ENCODE measurements at regions not wholly inside any gene's neighbourhood (a gene's known extent, or its start where the extent isn't known, plus 50 kb on each side); places are given as distances from the start of the nearest gene placed in this dataset.
A peak's percentile ranks its signal among the peaks of the same experiment; 100 is the strongest.

DNA sequence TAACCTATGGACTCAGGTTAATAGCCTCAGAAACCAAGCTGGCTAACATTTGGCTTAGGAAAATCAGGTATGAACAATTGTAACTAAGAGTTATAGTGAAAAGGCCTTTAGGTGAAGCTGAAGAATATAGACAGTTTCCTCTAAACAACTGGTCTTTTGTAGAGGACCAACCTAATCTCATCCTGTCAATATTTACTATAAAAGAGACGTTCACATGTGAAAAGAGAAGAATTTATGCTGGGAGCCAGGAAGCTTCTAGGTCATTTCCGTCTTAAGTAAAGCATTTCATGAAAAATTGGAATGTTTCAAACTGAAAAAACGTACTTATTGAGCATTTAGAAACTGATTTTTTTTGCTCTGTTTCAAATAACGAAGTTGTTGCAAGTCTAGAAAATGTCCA is 764.3 kb upstream of the GOLIM4 start:
- no peaks in the 10 kb centered on the region for H3K36me3 ChIP-seq (ENCODE audit: control insufficient read depth, insufficient read depth, low read length)
- no peaks in the 10 kb centered on the region for H3K27me3 ChIP-seq (replicated peaks; ENCODE audit: control insufficient read depth, insufficient read depth, low read length)
- no peak overlapping the region for H3K4me3 ChIP-seq (replicated peaks; ENCODE audit: low read depth, low read length)
- TF ChIP-seq, protein P1, sequence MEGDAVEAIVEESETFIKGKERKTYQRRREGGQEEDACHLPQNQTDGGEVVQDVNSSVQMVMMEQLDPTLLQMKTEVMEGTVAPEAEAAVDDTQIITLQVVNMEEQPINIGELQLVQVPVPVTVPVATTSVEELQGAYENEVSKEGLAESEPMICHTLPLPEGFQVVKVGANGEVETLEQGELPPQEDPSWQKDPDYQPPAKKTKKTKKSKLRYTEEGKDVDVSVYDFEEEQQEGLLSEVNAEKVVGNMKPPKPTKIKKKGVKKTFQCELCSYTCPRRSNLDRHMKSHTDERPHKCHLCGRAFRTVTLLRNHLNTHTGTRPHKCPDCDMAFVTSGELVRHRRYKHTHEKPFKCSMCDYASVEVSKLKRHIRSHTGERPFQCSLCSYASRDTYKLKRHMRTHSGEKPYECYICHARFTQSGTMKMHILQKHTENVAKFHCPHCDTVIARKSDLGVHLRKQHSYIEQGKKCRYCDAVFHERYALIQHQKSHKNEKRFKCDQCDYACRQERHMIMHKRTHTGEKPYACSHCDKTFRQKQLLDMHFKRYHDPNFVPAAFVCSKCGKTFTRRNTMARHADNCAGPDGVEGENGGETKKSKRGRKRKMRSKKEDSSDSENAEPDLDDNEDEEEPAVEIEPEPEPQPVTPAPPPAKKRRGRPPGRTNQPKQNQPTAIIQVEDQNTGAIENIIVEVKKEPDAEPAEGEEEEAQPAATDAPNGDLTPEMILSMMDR (IDR thresholded peaks at IDR 0.05; ENCODE audit: insufficient read depth, low read length, poor library complexity, severe bottlenecking): no peak
- no peak for DNase-seq (ENCODE audit: extremely low read depth, insufficient read length)

GRCh38 chr3:168859574-168859973 is 763.9 kb upstream of the GOLIM4 start:
- TF ChIP-seq, protein P1 (IDR thresholded peaks at IDR 0.05; ENCODE audit: insufficient read depth, low read length, poor library complexity, severe bottlenecking): no peak
- H3K4me3 ChIP-seq (replicated peaks; ENCODE audit: low read depth, low read length): no peak overlapping the region
- no peaks in the 10 kb centered on the region for H3K27me3 ChIP-seq (replicated peaks; ENCODE audit: control insufficient read depth, insufficient read depth, low read length)
- no peak for DNase-seq (ENCODE audit: extremely low read depth, insufficient read length)
- no peaks in the 10 kb centered on the region for H3K36me3 ChIP-seq (ENCODE audit: control insufficient read depth, insufficient read depth, low read length)

DNA sequence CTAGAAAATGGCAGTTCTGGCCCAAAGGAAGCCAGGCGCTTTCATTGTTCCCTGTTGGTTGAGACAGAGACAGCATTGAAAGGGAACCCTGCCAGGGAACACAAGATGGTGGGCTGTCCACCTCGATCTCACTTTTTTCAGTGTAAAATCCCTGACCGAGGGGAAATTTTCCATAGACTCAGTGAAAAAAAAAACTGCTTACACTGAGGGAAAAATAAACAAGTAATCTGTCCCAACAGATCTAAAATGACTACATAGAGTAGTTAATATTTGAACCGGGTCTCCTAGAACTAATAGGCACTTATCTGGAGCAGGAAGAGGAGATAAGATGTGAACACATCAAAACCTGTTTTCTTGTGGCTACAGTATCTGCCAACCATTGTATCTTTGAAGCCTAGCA is 763.4 kb upstream of the GOLIM4 start:
- H3K27me3 ChIP-seq (replicated peaks; ENCODE audit: control insufficient read depth, insufficient read depth, low read length): no peaks in the 10 kb centered on the region
- TF ChIP-seq, protein P1 (IDR thresholded peaks at IDR 0.05; ENCODE audit: insufficient read depth, low read length, poor library complexity, severe bottlenecking): no peak
- no peaks in the 10 kb centered on the region for H3K36me3 ChIP-seq (ENCODE audit: control insufficient read depth, insufficient read depth, low read length)
- H3K4me3 ChIP-seq (replicated peaks; ENCODE audit: low read depth, low read length): no peak overlapping the region
- DNase-seq (ENCODE audit: extremely low read depth, insufficient read length): no peak

DNA sequence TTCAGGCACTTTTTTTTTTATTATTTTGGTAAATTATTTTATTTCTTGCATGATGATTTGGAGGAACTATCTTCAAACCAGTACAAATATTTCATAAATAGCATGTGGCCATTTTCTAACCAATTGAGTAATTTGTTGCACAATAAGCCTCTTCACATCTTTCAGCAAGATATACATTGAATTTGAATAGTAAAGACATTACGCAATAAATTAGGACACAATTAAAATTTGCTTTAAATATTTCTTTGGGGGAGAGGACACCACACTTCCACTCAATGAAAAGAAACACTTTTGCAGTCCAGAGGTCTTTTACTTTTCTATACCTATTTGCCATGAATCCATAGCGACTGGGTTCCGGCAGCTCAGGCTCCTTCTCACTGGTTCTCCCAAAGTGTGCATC is 762.6 kb upstream of the GOLIM4 start:
- no peaks in the 10 kb centered on the region for H3K27me3 ChIP-seq (replicated peaks; ENCODE audit: control insufficient read depth, insufficient read depth, low read length)
- no peak for DNase-seq (ENCODE audit: extremely low read depth, insufficient read length)
- TF ChIP-seq, protein P1 (IDR thresholded peaks at IDR 0.05; ENCODE audit: insufficient read depth, low read length, poor library complexity, severe bottlenecking): no peak
- H3K36me3 ChIP-seq (ENCODE audit: control insufficient read depth, insufficient read depth, low read length): no peaks in the 10 kb centered on the region
- H3K4me3 ChIP-seq (replicated peaks; ENCODE audit: low read depth, low read length): no peak overlapping the region

GRCh38 chr3:168850109-168850508 is 754.4 kb upstream of the GOLIM4 start:
- DNase-seq (ENCODE audit: extremely low read depth, insufficient read length): no peak
- TF ChIP-seq, protein P1 (IDR thresholded peaks at IDR 0.05; ENCODE audit: insufficient read depth, low read length, poor library complexity, severe bottlenecking): no peak
- Histone ChIP-seq H3K36me3 (ENCODE audit: control insufficient read depth, insufficient read depth, low read length) (no peaks in the 10 kb centered on the region), H3K4me3 (replicated peaks; ENCODE audit: low read depth, low read length) (no peak overlapping the region), H3K27me3 (replicated peaks; ENCODE audit: control insufficient read depth, insufficient read depth, low read length) (no peaks in the 10 kb centered on the region)

DNA sequence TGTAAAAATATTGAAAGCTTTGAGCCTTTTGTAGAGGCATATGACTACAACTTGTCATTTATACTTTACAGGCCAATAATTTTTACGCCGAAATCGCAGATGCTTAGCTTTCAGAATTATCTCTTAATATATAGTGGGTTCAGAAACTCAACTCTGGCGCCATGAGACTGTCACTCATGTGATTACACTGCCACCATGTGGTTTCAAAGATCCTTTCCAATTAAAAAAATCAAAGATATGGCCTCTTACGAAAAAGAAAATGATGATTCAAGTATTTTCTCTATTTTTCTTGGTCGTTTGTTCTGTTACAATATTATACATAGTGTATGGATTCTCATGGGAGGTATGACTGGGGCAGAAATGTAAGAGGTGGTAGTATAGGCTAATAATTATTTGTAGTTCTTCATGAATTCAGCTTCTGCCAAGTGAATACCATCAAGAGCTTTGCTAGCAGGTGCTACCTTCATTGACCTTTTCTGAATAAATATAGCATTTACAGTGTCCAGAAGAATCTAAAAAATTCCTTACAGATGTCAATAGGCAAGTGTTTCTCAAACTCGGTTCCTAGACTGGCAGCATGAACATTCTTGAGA is 751.7 kb upstream of the GOLIM4 start:
- Histone ChIP-seq H3K27me3 (replicated peaks; ENCODE audit: control insufficient read depth, insufficient read depth, low read length) (no peaks in the 10 kb centered on the region), H3K36me3 (ENCODE audit: control insufficient read depth, insufficient read depth, low read length) (no peaks in the 10 kb centered on the region), H3K4me3 (replicated peaks; ENCODE audit: low read depth, low read length) (no peak overlapping the region)
- TF ChIP-seq, protein P1 (IDR thresholded peaks at IDR 0.05; ENCODE audit: insufficient read depth, low read length, poor library complexity, severe bottlenecking): peak; percentile 67
- DNase-seq (ENCODE audit: extremely low read depth, insufficient read length): no peak

Measured in GM06990 (cell line).